MCF 10A (cell line): ENCODE measurements at regions not wholly inside any gene's neighbourhood (a gene's known extent, or its start where the extent isn't known, plus 50 kb on each side); places are given as distances from the start of the nearest gene placed in this dataset.

ENCODE experiments used
- BruUV-seq: library from RNA; stranded (reverse); fragments of 400-500 nt; replicated peaks from 2 replicates; lab custom pipeline; 2021; lab: Mats Ljungman, UMichigan
- CTCF ChIA-PET: fragments of 300-600 bp; sonication (Branson Sonifier 250); formaldehyde crosslinking; extraction: SDS; loops from one replicate; lab custom pipeline; 2021; ENCODE audit warnings: antibody characterized with exemption, inconsistent platforms; lab: Yijun Ruan, JAX
- POLR2A ChIA-PET: fragments of 300-600, 350-650 bp; sonication (Branson Sonifier 250); formaldehyde crosslinking; extraction: SDS; loops from one replicate; lab custom pipeline; 2020; ENCODE audit warnings: antibody characterized with exemption, inconsistent platforms; lab: Yijun Ruan, JAX
- DNase-seq: peaks from one replicate; pipeline ENCODE4 v3.0.0-alpha.2; 2018; ENCODE audit not compliant: unreplicated experiment
- H3K27ac Mint-ChIP-seq: one replicate; pipeline ENCODE4 v1.8.0; 2022; ENCODE audit warnings: mild to moderate bottlenecking, low read depth, mixed read lengths; ENCODE audit not compliant: unreplicated experiment
- H3K27me3 Mint-ChIP-seq: one replicate; pipeline ENCODE4 v1.8.0; 2022; ENCODE audit warnings: mixed read lengths; ENCODE audit not compliant: insufficient read depth, unreplicated experiment
- H3K36me3 Mint-ChIP-seq: one replicate; pipeline ENCODE4 v1.8.0; 2022; ENCODE audit warnings: mild to moderate bottlenecking, moderate library complexity, mixed read lengths; ENCODE audit not compliant: insufficient read depth, unreplicated experiment
- H3K4me1 Mint-ChIP-seq: one replicate; pipeline ENCODE4 v1.8.0; 2022; ENCODE audit warnings: mixed read lengths; ENCODE audit not compliant: insufficient read depth, unreplicated experiment
- H3K4me3 Mint-ChIP-seq: one replicate; pipeline ENCODE4 v1.8.0; 2022; ENCODE audit warnings: mild to moderate bottlenecking, moderate library complexity, mixed read lengths; ENCODE audit not compliant: unreplicated experiment
- H3K9me3 Mint-ChIP-seq: one replicate; pipeline ENCODE4 v1.8.0; 2022; ENCODE audit warnings: mixed read lengths; ENCODE audit not compliant: unreplicated experiment
- CTCF ChIP-seq: fragments of 200-600 bp; IDR thresholded peaks from one replicate; pipeline ENCODE4 v1.8.0; 2022; ENCODE audit warnings: antibody characterized with exemption, mild to moderate bottlenecking; ENCODE audit not compliant: unreplicated experiment
- intact Hi-C: fragments of 100-400 bp; cut with micrococcal nuclease; formaldehyde crosslinking; loops from 2 replicates; pipeline ENCODE4 v1.14.1; 2022

DNA sequence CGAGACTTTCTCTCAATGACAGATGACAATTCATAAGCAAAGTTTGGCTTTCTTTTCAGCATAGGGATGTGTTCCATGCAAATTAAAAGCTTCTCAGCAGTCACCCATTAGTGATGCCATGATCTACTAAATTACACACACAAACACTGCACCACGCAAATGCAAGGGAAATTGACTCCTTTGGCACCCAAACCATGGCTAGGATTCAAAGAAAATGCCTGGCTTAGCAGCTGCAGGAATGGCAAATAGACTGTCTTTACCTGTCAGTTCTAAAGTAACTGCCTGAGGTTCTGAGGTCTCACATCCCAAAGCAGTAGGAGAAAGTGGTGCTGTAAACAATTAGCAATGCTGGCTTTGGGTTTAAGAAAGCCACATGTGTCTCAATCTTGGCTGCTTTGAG lies 108.6 kb upstream of the ATP10B start:
- intact Hi-C loops: loop anchor here (5.0 to 10.0 kb wide), 2 partner anchors 123 to 526 kb away; no protein-coding TSS in a partner anchor
- peak; percentile 27 for DNase-seq
- POLR2A ChIA-PET: interaction anchor here (0.6 to 4.9 kb wide), 10 partner anchors 13 to 480 kb away, joined by 3 to 27 read pairs (median 6); no protein-coding TSS in a partner anchor

GRCh38 chr5:160959804-160960203 lies 107.8 kb upstream of the ATP10B start:
- CTCF ChIA-PET: interaction anchor here (0.6 to 2.0 kb wide), 5 partner anchors 10 to 449 kb away, joined by 3 to 6 read pairs (median 4); no protein-coding TSS in a partner anchor
- intact Hi-C loops: loop anchor here (5.0 to 10.0 kb wide), 2 partner anchors 123 to 525 kb away; no protein-coding TSS in a partner anchor
- no peak for TF ChIP-seq CTCF
- DNase-seq: peak; percentile 99
- peaks cover 37% of the 10 kb centered on the region for H3K4me1 Mint-ChIP-seq
- no peaks in the 10 kb centered on the region for H3K27me3 Mint-ChIP-seq
- H3K36me3 Mint-ChIP-seq: no peaks in the 10 kb centered on the region
- no peak overlapping the region for H3K4me3 Mint-ChIP-seq
- H3K9me3 Mint-ChIP-seq: no peaks in the 10 kb centered on the region
- peak overlapping the region; percentile 69 for H3K27ac Mint-ChIP-seq
- POLR2A ChIA-PET: interaction anchor here (0.7 to 4.9 kb wide), 11 partner anchors 9 to 233 kb away, joined by 3 to 27 read pairs (median 4); no protein-coding TSS in a partner anchor
- BruUV-seq: no TSS peak

More for the DNA sequence above, 108.6 kb upstream of the ATP10B start:
- Mint-ChIP-seq H3K36me3 (no peaks in the 10 kb centered on the region), H3K4me1 (peaks cover 37% of the 10 kb centered on the region), H3K9me3 (no peaks in the 10 kb centered on the region), H3K27ac (peak overlapping the region; percentile 69), H3K27me3 (no peaks in the 10 kb centered on the region), H3K4me3 (no peak overlapping the region)
- CTCF ChIA-PET: interaction anchor here (0.6 to 2.0 kb wide), 5 partner anchors 9 to 522 kb away, joined by 3 to 5 read pairs (median 3); no protein-coding TSS in a partner anchor
- TF ChIP-seq CTCF: no peak
- no TSS peak for BruUV-seq

- H3K27ac Mint-ChIP-seq: no peak overlapping the region
- no peak overlapping the region for H3K4me3 Mint-ChIP-seq
- no peaks in the 10 kb centered on the region for H3K36me3 Mint-ChIP-seq
- no TSS peak for BruUV-seq
- no peaks in the 10 kb centered on the region for H3K27me3 Mint-ChIP-seq
- TF ChIP-seq CTCF: no peak
- H3K4me1 Mint-ChIP-seq: peaks cover 35% of the 10 kb centered on the region
- H3K9me3 Mint-ChIP-seq: no peaks in the 10 kb centered on the region
- intact Hi-C loops: no loop called here
- POLR2A ChIA-PET: interaction anchor here (4.9 kb wide), 1 partner anchor 19 kb away, joined by 27 read pairs; no protein-coding TSS in a partner anchor
- DNase-seq: no peak
- CTCF ChIA-PET: no interaction called here
Observed at GRCh38 chr5:160957312-160957861, 105.4 kb upstream of the ATP10B start.

DNA sequence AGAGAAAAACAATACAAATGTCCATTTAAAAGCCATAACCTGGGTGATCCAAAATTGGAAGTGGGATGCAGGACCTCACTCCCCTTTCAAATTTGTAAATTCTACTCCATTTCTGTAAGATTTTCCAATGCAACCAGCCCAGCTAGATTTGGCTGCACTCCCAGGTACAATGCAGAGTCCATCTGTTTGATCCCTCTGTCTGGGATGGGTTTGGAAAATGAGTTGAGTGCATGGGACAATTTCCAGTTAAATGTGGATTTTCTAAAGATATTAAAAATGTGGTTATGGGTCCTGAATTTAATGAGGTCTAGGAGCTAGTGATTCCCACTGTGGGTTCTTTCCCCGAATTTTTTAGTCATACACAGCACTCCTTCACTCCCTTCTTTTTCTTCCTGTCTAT lies 104.0 kb upstream of the ATP10B start:
- TF ChIP-seq CTCF: no peak
- BruUV-seq: no TSS peak
- intact Hi-C loops: no loop called here
- H3K27ac Mint-ChIP-seq: no peak overlapping the region
- H3K4me1 Mint-ChIP-seq: peaks cover 22% of the 10 kb centered on the region
- no peaks in the 10 kb centered on the region for H3K27me3 Mint-ChIP-seq
- POLR2A ChIA-PET: interaction anchor here (1.3 kb wide), 1 partner anchor 17 kb away, joined by 3 read pairs; no protein-coding TSS in a partner anchor
- H3K9me3 Mint-ChIP-seq: no peaks in the 10 kb centered on the region
- no peaks in the 10 kb centered on the region for H3K36me3 Mint-ChIP-seq
- H3K4me3 Mint-ChIP-seq: no peak overlapping the region
- DNase-seq: no peak
- CTCF ChIA-PET: no interaction called here
